COLO829 (cell line): ENCODE measurements at regions not wholly inside any gene's neighbourhood (a gene's known extent, or its start where the extent isn't known, plus 50 kb on each side); places are given as distances from the start of the nearest gene placed in this dataset.
"Not testable (repeated sequence)": the region's sequence is repeated elsewhere in the genome, so short reads cannot be mapped to it uniquely, and the experiment has no call there.

Experiments used
- DNase-seq: peaks from one replicate; pipeline ENCODE4 v3.0.0; 2012; ENCODE audit warnings: low spot score

DNA sequence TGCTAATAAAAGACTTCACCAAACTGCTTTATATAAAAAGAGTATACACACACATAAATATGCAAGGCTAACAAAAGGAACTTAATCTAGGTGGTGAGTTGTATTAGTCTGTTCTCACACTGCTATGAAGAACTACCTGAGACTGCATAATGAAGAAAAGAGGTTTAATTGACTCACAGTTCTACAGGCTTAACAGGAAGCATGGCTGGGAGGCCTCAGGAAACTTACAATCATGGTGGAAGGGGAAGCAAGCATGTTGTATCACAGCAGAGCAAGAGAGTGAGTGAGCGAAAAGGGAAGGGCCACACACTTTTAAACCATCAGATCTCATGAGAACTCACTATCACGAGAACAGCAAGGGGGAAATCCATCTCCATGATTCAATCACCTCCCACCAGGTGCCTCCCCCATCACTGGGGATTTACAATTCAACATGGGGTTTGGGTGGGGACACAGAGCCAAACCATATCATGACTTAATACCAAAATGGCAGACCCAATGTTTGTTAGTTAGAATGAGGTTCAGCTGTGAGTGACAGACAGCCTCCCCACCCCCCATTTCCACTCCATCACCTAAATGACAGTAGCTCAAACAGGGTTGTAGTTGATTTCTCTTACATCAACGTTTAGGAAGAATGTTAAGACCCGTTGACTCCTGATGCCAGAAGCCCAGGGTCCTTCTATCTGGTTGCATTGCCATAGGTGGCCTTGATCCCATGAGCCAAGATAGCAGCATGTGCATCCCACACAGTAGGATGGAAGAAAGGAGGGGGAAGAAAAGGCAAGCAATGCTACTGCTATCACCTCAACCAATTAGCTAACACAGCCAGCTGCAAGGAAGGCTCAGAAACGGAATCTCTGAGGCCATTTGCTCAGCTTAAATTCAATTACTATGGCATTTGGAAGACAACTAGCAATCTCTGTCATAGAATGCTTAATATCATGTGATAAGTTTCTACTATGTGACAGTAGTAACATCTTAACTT is 77.0 kb downstream of the CCDC71L start:
- no peak for DNase-seq

DNA sequence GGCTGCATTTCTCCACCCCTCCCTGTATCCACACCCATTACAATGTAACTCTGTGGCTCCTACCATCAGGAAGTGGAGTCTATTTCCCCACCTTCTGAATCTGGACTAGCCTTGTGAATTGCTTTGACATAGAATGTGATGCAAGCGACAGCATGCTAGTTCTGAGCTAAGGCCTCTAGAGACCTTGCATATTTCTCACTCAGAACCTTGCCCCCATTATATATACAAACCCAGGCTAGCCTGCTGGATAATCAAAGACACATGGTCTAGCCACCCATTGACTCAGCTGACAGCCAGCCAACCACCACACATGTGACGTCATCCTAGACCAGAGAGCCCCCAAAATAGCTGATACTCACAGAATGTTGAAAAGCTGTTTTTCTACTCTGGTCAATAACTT is 77.9 kb downstream of the CCDC71L start:
- DNase-seq, result no peak

DNA sequence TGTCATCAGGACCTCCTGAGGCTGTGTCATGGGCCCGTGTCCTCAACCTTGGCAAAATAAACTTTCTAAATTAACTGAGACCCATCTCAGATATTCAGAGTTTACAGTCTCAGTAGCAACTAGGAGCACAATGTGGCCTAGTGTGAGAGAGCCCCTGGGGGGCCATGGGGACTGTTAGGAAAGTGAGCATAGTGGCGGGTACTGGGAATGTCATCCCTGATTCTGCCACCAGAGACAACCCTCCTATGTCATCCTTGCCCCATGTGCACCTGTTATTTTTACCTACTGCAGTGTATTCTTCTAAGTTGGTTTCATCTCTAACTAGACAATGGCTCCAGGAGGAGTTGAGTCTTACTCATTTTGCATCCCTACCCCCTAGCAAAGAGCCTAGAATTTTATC is 78.6 kb downstream of the CCDC71L start:
- no peak for DNase-seq

DNA sequence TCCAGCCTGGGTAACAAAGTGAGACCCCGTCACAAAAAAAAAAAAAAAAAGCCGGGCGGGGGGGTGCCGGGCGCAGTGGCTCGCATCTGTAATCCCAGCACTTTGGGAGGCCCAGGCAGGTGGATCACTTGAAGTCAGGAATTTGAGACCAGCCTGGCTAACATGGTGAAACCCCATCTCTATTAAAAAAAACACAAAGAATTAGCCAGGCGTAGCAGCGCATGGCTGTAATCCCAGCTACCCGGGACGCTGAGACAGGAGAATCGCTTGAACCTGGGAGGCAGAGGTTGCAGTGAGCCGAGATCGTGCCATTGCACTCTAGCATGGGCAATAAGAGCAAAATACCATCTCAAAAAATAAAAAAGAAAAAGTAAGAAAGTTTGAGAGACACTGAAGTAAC is 81.9 kb downstream of the CCDC71L start:
- DNase-seq, result not testable (repeated sequence)

DNA sequence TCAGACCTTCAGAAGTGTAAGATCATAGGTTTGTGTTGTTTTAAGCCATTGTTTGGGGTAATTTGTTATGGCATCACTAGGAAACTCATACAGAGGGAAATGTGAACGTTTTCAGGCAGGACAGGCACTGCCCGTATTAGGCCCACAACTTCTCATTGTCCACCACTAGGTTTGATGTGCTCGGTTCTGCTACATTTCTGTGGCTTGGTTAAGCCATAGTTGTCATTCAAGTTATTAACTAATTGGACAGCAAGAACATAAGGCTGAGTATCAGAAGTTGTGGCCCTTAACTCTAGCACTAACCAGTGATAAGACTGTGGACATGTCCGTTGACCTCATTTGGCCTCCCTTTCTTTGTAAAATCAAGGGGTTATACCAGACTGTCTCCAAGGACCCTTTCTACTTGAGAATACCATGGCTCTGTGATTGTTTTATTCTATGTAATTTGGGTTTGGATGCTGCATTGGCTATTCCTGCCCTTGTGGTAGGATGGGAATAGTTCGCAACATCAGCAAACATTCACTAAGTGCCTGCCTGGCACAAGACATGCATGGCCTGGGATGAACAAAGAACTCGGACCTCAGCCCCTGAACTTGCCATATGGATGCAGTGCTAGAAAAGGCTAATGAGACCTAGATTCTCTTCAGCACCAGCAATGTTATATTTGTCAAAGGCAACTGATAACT is 85.7 kb downstream of the CCDC71L start:
- DNase-seq, result no peak

DNA sequence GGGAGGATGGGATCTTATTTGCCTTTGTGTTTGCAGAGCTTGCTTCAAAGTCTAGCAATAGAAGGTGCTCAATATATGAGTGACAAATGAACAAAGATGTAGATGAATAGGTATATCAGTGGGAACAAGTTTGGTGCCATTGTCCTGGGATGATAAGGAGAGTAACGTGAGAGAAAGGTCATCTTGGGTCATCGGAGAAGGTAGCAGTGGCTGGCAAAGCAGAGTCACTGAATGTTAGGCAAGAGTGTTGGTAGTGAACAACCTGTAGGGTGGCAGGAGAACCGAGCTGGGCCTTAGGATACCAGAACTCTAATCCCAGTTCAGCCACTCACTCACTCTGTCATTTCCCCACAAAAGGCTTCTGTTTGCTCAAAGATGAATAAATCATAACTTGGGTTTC is 87.2 kb downstream of the CCDC71L start:
- DNase-seq, result no peak

DNA sequence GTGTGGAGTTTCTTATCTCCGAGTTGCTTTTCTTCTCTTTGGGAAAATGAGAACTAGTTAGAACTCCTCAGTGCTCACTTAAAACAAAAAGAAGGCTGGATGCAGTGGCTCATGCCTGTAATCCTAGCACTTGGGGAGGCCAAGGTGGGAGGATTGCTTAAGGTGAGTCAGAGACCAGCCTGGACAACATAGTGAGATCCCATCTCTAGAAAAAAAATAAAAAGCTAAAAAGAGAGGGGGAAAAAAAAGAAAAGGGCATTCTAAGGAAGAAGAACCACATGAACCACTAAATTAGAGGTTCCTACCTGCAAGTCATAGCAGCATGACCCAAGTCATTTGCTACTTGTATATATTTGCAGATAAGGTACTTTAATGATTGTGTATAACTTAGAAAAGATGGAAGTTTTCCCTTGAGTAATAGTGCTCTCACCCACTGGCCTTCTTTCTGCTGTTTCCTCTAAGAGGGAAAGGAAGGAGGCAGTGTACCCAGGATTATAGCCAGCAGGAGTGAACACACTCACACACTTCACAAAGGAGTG is 87.8 kb downstream of the CCDC71L start:
- no peak for DNase-seq

DNA sequence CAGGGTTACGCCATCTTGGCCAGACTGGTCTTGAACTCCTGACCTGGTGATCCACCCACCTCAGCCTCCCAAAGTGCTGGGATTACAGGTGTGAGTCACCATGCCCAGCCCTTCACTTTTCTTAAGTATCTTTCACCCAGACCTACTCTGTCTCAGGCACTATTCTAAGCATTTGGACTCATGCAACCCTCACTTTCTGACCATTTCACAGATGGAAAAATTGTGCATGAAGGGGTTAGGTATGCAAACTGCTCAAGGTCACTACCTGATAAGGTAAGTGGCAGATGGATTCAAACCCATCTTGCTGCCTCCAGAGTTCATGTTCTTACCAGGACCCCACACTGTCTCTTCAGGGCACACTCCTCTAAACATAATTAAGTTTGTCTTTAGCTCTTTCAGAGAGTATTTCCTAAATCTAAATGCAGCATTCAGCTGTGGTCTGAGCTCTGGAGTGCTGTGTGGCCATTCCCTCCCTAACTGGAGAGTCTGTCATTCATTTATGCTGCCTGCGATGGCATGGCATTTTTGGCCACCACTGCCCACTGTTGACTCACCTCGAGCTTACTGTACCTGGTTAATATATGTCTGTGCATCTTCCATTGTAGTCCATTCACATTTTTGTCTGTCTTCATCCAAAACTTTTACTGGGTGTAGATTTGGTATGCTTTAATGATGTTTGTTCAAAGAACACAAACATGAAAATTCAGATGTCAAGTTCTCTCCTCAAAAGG is 88.4 kb downstream of the CCDC71L start:
- DNase-seq, result no peak

DNA sequence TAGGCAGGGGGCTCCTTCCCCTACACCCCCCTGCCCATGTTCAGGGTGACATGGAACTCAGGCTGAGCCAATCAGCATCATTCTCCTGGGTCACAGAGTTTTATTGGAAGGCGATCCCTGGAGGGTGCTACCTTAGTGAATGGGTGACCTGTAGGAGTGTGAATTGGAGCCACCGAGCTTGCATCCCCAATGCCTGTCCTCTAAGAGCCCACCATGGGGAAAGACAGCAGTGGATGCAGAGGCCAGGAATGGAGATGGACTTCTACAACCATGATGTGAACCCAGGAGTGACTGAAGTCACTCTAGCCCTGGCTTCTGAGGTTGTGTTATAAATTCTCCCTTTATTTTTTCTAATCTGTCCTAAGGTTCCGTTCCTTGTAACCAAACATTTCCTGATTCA is 89.4 kb downstream of the CCDC71L start:
- no peak for DNase-seq

DNA sequence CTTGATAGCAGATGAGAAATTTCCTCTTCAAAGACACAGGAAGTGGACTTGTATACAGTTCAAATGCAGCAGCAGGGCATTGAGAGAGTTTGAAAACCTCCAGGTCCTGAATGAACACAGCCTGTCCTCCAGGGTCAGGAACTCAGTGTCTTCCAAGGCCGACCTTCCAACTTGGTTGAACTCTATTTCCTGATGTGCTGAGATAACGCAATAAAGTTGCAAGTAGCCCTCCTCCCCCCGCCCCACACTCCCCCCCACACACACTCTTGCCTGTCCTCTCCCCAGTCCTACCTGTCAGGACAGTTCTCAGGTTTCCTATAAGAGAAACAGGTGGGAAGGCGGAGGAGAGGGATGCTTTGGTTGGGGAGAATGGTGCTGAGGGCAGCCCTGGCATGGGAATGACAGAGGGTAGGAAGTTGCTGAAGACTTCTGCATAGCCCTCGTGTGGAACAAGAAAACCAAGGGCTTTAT is 90.0 kb downstream of the CCDC71L start:
- DNase-seq, result no peak

DNA sequence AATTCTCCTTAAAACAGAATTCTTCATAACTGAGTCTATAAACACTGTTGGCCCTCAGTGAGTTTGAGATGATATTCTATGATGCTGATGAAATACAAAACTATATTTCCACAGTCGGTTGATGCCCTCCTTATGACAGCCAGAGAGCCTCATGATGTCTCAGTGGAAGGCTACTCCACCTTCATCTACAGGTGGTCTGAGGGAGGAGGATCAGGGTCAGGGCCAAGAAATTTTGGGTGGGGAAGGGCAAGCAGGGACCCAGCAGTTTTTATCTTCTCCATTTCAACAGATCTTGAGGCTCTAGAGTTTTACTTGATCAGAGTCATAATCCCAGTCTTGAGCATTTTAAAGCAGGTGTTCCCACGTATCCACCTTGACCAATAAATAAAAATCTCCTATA is 90.8 kb downstream of the CCDC71L start:
- DNase-seq, result no peak

DNA sequence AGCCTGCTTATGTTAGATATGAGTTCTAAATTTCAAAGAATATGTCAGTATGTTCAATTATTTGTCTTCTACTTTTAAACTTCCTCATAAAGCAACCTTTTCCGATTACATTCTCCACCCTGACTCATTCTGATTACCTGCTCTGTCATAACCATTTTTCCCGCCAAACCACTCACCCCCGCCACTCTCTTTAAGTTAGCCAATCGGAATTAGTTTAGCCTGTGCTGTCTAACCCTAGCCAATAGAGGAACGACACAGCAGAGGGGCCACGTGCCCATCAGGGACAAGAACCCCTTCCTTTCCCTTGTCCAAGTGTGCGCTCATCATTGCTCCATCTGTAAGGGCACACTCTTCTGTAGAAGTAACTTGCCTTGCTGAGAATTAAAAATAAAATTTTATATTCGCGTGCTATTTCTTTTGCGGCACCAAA is 91.4 kb downstream of the CCDC71L start:
- DNase-seq, result no peak

DNA sequence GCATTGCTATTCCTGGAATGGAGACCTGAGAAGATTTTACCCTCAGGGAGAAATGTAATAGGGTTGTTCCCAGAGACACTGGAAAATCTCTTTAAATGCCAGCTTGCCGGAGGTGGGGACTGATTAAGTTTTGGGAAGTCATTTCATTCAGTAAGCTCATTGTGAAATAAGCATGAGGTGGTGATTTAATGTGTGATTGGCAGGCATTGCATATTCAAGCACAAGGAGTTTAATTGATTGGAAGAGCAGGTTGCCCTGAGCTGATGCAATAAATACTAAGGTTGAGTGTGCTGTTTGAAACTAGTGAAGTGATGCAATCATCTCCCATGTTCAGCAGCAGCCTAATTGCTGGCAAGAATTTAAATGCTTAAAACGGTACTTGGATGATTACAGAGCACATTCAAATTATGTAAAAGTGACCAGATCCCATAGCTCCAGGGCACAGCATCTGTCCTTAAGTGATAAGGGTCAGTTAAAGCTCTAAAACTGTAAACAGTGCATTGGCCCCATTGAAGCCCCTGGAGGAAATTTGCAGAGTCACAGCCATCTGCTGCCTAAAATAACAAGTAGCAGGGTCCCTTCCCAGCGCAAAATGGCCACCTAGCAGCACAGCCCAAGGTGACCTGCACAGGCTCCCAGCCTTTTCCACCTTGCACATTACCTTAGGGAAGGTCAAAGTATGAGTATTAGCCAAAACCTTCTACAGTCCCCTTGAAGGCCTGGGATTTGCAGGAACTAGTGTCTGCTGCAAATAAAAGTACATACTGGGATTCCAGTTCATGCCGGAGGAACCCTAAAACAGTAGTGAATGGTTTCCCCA is 92.1 kb downstream of the CCDC71L start:
- peak; percentile 84 for DNase-seq

DNA sequence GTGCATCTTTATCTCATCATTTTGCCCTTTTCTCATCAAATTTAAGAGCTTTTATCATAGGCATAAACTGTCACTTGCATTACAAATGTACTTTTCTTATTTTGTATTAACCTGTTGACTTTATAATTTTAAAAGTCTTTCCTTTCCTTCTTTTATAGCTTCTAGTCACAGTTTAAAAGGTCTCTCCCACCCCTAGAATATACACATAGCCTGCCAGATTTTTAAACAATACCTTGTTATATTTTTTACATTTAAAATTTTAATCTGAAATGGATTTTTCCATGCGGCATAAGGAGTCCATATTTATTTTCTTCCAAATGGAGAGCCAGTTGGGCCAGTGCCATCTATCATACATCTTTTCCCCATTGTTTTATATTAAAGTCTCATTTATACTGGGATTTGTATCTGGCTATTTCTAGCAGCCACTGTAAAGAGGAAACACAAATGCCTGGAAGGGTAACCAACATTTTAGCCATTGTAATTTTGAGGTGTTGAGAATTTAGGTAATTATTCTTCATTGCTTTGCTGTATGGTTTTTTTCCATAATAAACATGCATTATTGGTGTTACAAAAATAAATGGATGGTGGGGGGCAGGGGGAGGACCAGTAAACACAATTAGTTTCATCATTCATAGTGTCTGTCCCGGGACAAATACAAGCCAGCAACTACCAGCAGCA is 92.8 kb downstream of the CCDC71L start:
- no peak for DNase-seq

DNA sequence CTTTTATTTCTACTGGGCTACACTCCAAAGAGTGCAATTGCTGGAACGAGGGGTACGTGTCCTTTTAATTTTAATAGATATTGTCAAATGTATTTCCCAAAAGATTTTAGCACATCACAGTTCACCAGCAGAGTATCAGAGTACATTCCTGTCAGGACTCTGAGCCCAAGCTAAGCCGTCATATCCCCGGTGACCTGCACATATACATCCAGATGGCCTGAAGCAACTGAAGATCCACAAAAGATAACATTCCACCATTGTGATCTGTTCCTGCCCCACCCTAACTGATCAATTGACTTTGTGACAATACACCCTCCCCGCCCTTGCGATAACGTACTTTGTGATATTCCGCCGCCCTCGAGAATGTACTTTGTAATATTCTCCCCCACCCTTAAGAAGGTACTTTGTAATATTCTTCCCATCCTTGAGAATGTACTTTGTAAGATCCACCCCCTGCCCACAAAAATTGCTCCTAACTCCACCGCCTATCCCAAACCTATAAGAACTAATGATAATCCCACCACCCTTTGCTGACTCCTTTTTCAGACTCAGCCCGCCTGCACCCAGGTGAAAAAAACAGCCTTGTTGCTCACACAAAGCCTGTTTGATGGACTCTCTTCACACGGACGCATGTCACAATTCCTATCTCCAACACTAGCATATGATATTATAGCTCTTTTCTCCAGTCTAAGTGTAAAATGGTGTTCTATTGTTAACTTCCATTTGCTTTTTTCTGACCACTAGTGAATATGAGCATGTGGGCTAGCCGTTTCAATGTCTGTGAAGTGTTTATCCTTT is 93.6 kb downstream of the CCDC71L start:
- DNase-seq, result not testable (repeated sequence)

DNA sequence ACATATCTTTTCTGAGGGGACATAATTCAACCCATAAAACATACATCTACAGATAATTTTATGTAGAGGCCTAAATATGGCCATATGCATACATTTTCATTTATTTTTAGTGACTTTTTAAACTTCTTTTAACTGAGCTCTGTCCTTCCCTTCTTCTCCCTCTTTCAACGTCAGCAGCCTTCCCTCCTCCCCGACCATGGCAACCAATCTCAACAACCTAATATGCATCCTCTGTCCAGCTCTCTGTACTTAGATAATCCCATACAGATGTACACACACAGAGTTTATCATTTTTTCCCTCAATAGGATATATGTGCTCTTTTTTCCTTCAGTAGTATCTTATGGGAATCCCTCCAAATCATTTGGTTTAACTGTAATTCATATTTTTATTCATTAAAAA is 94.3 kb downstream of the CCDC71L start:
- no peak for DNase-seq

DNA sequence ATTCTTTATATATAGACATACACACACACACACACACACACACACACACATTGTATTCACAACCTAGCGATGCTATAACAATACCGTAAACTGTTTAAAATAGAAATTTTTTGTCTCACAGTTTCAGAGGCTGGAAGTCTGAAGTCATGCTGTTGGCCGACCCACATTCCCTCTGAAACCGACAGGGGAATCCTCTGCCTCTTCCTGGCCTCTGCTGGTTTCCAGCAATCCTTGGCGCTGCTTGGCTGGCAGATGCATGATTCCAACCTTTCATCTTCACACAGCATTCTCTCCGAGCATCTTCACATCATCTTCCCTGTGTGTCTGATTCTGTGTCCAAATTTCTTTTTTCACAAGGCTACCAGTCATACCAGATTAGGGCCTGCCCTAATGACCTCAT is 94.8 kb downstream of the CCDC71L start:
- no peak for DNase-seq

DNA sequence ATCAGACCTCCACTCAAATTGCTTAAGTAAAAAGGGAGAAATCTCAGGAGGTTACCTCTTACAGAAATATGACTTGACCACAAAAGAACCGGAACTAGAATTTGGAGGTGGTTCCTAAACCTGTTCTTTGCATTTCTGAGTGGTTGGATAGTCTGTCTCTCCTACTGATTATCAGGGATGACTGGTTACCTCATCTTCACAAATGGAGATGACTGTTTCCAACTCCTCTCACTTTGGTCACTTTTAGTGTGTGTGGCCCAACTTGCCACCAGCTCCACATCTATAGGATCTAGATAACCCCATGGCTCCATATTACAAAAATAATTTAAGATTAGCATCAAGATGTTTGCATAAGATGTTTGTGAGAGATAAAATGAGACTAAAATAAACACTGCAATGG is 95.5 kb downstream of the CCDC71L start:
- DNase-seq, result no peak

DNA sequence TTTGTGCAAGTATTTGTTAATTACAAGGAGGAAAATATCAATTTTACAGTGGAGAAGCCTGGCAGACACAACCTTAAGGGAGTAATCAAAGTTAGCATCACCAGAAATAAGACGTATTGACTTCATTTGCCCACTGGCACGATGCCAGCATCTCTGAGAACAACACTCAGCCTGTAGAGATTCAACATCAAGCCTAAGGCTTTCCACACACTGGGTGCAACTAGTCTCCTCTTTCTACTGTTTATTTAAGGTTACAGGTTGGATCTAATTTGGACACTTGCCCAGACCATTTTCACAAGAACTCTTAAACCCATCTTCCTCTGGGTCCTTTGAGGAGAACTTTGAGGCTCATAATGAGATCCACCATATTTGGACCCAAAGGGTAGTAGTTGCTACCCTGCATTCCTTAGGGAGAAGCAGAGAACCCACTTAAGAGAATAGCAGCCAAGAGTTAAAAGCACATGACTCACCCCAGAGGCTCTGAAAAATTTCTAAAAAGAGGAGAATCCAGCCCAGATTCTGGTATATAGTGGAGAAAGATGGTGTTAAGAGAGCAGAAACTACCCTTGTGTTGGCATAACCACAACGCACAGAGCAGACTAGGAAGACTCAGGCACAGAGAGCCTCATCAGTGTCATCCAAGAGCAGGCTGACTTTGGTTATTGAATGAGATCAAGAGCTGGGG is 97.3 kb downstream of the CCDC71L start:
- DNase-seq, result no peak
